Bronchial epithelial cell (primary cell): ENCODE measurements at regions not wholly inside any gene's neighbourhood (a gene's known extent, or its start where the extent isn't known, plus 50 kb on each side); places are given as distances from the start of the nearest gene placed in this dataset.

Experiments
- DNase-seq: peaks from one replicate; pipeline ENCODE4 v3.0.0-alpha.2; 2010; ENCODE audit warnings: low read depth
- FAIRE-seq: peaks from 2 replicates; lab custom pipeline; 2011; peaks lifted over from hg19 to GRCh38; lab: Jason Lieb, UNC
- H3K27me3 ChIP-seq: 2 replicates; pipeline ENCODE4 v1.5.1; 2011; ENCODE audit warnings: low read length; ENCODE audit not compliant: control insufficient read depth, insufficient read depth
- H3K36me3 ChIP-seq: 2 replicates; pipeline ENCODE4 v1.5.1; 2011; ENCODE audit warnings: low read length; ENCODE audit not compliant: control insufficient read depth, insufficient read depth
- H3K4me3 ChIP-seq: 2 replicates; pipeline ENCODE4 v1.5.1; 2011; ENCODE audit warnings: mild to moderate bottlenecking, low read depth, low read length, control low read depth
- CTCF ChIP-seq: IDR thresholded peaks from 2 replicates; pipeline ENCODE4 v1.5.1; 2011; ENCODE audit warnings: mild to moderate bottlenecking, moderate library complexity, low read length, control low read depth, inconsistent platforms; ENCODE audit not compliant: insufficient read depth, severe bottlenecking

- H3K4me3 ChIP-seq = no peak overlapping the region
- no peaks in the 10 kb centered on the region for H3K27me3 ChIP-seq
- DNase-seq (no peak), FAIRE-seq (no peak)
- no peaks in the 10 kb centered on the region for H3K36me3 ChIP-seq
- no peak for TF ChIP-seq CTCF
Measured at GRCh38 chr11:70624598-70624993, 226.3 kb downstream of the CTTN start.

- no peak for TF ChIP-seq CTCF
- Histone ChIP-seq H3K27me3 (no peaks in the 10 kb centered on the region), H3K4me3 (no peak overlapping the region), H3K36me3 (no peaks in the 10 kb centered on the region)
- DNase-seq (no peak), FAIRE-seq (peak; percentile 73)
Measured at GRCh38 chr11:70625051-70625450, 226.7 kb downstream of the CTTN start.

- no peak for TF ChIP-seq CTCF
Measured at GRCh38 chr11:70625582-70626518, 227.5 kb downstream of the CTTN start.

GRCh38 chr11:70627219-70627618 is 228.9 kb downstream of the CTTN start:
- no peak for FAIRE-seq
- TF ChIP-seq CTCF = no peak

More at GRCh38 chr11:70625582-70626518, 227.5 kb downstream of the CTTN start:
- FAIRE-seq = no peak
- Histone ChIP-seq H3K27me3 (no peaks in the 10 kb centered on the region), H3K36me3 (no peaks in the 10 kb centered on the region), H3K4me3 (no peak overlapping the region)
- DNase-seq = no peak

GRCh38 chr11:70628176-70628854 is 230.0 kb downstream of the CTTN start:
- FAIRE-seq = peak; percentile 36
- Histone ChIP-seq H3K4me3 (no peak overlapping the region), H3K27me3 (no peaks in the 10 kb centered on the region), H3K36me3 (no peaks in the 10 kb centered on the region)
- TF ChIP-seq CTCF = no peak
- DNase-seq = no peak

More at GRCh38 chr11:70627219-70627618, 228.9 kb downstream of the CTTN start:
- H3K4me3 ChIP-seq = no peak overlapping the region
- no peaks in the 10 kb centered on the region for H3K27me3 ChIP-seq
- DNase-seq = no peak
- H3K36me3 ChIP-seq = no peaks in the 10 kb centered on the region
